A172 (cell line): ENCODE measurements at regions not wholly inside any gene's neighbourhood (a gene's known extent, or its start where the extent isn't known, plus 50 kb on each side); places are given as distances from the start of the nearest gene placed in this dataset.

Experiments used
- DNase-seq: peaks from one replicate; pipeline ENCODE4 v3.0.0-alpha.2; 2015; ENCODE audit warnings: low spot score

- DNase-seq = no peak
Observed at GRCh38 chr6:94074764-94075163, 655.4 kb upstream of the EPHA7 start.

- no peak for DNase-seq
Observed at GRCh38 chr6:94071835-94072234, 652.5 kb upstream of the EPHA7 start.

- DNase-seq = no peak
Observed at GRCh38 chr6:94065707-94066337, 646.5 kb upstream of the EPHA7 start.

GRCh38 chr6:94052749-94053148, 633.4 kb upstream of the EPHA7 start:
- no peak for DNase-seq

GRCh38 chr6:94050515-94050914, 631.2 kb upstream of the EPHA7 start:
- no peak for DNase-seq

GRCh38 chr6:94049001-94049400, 629.6 kb upstream of the EPHA7 start:
- no peak for DNase-seq

- no peak for DNase-seq
Observed at GRCh38 chr6:94045099-94045829, 625.9 kb upstream of the EPHA7 start.

GRCh38 chr6:94041945-94042709, 622.8 kb upstream of the EPHA7 start:
- no peak for DNase-seq

- DNase-seq = no peak
Observed at GRCh38 chr6:94036024-94036423, 616.7 kb upstream of the EPHA7 start.

GRCh38 chr6:94027374-94027773, 608.0 kb upstream of the EPHA7 start:
- no peak for DNase-seq

- no peak for DNase-seq
Observed at GRCh38 chr6:94026575-94026974, 607.2 kb upstream of the EPHA7 start.

GRCh38 chr6:94005835-94006234, 586.5 kb upstream of the EPHA7 start:
- no peak for DNase-seq

GRCh38 chr6:93992976-93993375, 573.6 kb upstream of the EPHA7 start:
- DNase-seq = no peak

GRCh38 chr6:93989630-93990029, 570.3 kb upstream of the EPHA7 start:
- no peak for DNase-seq

GRCh38 chr6:93985953-93986352, 566.6 kb upstream of the EPHA7 start:
- no peak for DNase-seq

- DNase-seq = no peak
Observed at GRCh38 chr6:93975159-93975558, 555.8 kb upstream of the EPHA7 start.

GRCh38 chr6:93974332-93974731, 555.0 kb upstream of the EPHA7 start:
- no peak for DNase-seq

GRCh38 chr6:93972791-93973190, 553.4 kb upstream of the EPHA7 start:
- DNase-seq = no peak

- no peak for DNase-seq
Observed at GRCh38 chr6:93970684-93971083, 551.3 kb upstream of the EPHA7 start.

GRCh38 chr6:93968126-93968525, 548.8 kb upstream of the EPHA7 start:
- DNase-seq = no peak

- no peak for DNase-seq
Observed at GRCh38 chr6:93964926-93965325, 545.6 kb upstream of the EPHA7 start.

GRCh38 chr6:93964321-93964720, 545.0 kb upstream of the EPHA7 start:
- no peak for DNase-seq

- DNase-seq = no peak
Observed at GRCh38 chr6:93962566-93962965, 543.2 kb upstream of the EPHA7 start.
